Hepatocyte (in vitro differentiated cells): ENCODE measurements at regions not wholly inside any gene's neighbourhood (a gene's known extent, or its start where the extent isn't known, plus 50 kb on each side); places are given as distances from the start of the nearest gene placed in this dataset.
"Not testable (repeated sequence)": the region's sequence is repeated elsewhere in the genome, so short reads cannot be mapped to it uniquely, and the experiment has no call there.

Source experiments
- CTCF ChIP-seq: fragments of 200-600 bp; sonication (generic); IDR thresholded peaks from 2 replicates; pipeline ENCODE4 v1.5.1; 2016; ENCODE audit warnings: antibody characterized with exemption, mild to moderate bottlenecking; ENCODE audit not compliant: poor library complexity
- EZH2phosphoT487 ChIP-seq: fragments of 200-600 bp; sonication (generic); IDR thresholded peaks from one replicate; pipeline ENCODE4 v1.6.1; 2018; ENCODE audit warnings: antibody characterized with exemption, mild to moderate bottlenecking, low read depth, moderate library complexity; ENCODE audit not compliant: unreplicated experiment, severe bottlenecking

- not testable (repeated sequence) for TF ChIP-seq CTCF, EZH2phosphoT487
Observed at GRCh38 chr9:102436599-102436998, 558.5 kb upstream of the CYLC2 start.
